Nucleus accumbens (tissue), 56 donors: ENCODE measurements at regions not wholly inside any gene's neighbourhood (a gene's known extent, or its start where the extent isn't known, plus 50 kb on each side); places are given as distances from the start of the nearest gene placed in this dataset.

Experiments
- DNase-seq, 56 donors: peaks; one replicate each; lab custom pipeline; 2025; lab: John Stamatoyannopoulos, UW

GRCh38 chr12:124491310-124491709 is 76.1 kb downstream of the NCOR2 start:
- no peak for DNase-seq

- peak in 39 of 56 donors; percentile 11 to 80 (median 46) for DNase-seq
Observed at GRCh38 chr12:124490584-124491305, 76.7 kb downstream of the NCOR2 start.

GRCh38 chr12:124489915-124490583 is 77.4 kb downstream of the NCOR2 start:
- DNase-seq = no peak

GRCh38 chr12:124489220-124489619 is 78.2 kb downstream of the NCOR2 start:
- no peak for DNase-seq

GRCh38 chr12:124488520-124488919 is 78.9 kb downstream of the NCOR2 start:
- no peak for DNase-seq

GRCh38 chr12:124487834-124488165 is 79.6 kb downstream of the NCOR2 start:
- no peak for DNase-seq

GRCh38 chr12:124487066-124487833 is 80.2 kb downstream of the NCOR2 start:
- DNase-seq = peak in 21 of 56 donors; percentile 9 to 75 (median 30)

GRCh38 chr12:124486346-124486963 is 81.0 kb downstream of the NCOR2 start:
- no peak for DNase-seq

- DNase-seq = no peak
Observed at GRCh38 chr12:124485371-124485770, 82.0 kb downstream of the NCOR2 start.

GRCh38 chr12:124484526-124484953 is 82.9 kb downstream of the NCOR2 start:
- no peak for DNase-seq

- no peak for DNase-seq
Observed at GRCh38 chr12:124484067-124484466, 83.3 kb downstream of the NCOR2 start.

- no peak for DNase-seq
Observed at GRCh38 chr12:124482901-124483799, 84.3 kb downstream of the NCOR2 start.

- DNase-seq = no peak
Observed at GRCh38 chr12:124482567-124482893, 84.9 kb downstream of the NCOR2 start.

- no peak for DNase-seq
Observed at GRCh38 chr12:124481772-124482566, 85.4 kb downstream of the NCOR2 start.

GRCh38 chr12:124481257-124481750 is 86.1 kb downstream of the NCOR2 start:
- DNase-seq = no peak

- DNase-seq = peak in 8 of 56 donors; percentile 14 to 45 (median 29)
Observed at GRCh38 chr12:124480469-124481256, 86.7 kb downstream of the NCOR2 start.

GRCh38 chr12:124479680-124480468 is 87.5 kb downstream of the NCOR2 start:
- peak in 1 of 56 donors; percentile 28 for DNase-seq
